ENCODE measurements at regions not wholly inside any gene's neighbourhood (a gene's known extent, or its start where the extent isn't known, plus 50 kb on each side); places are given as distances from the start of the nearest gene placed in this dataset.

GRCh38 chr3:83655083-83655482 is 1303.7 kb upstream of the CADM2 start:
- TF ChIP-seq ZFP30 (CRISPR knock-in tag; IDR thresholded peaks at IDR 0.05): no peak
- TF ChIP-seq ARNTL (CRISPR knock-in tag; IDR thresholded peaks at IDR 0.05; ENCODE audit: borderline replicate concordance, low read depth): no peak
